Parathyroid adenoma (tissue), 2 donors: ENCODE measurements at regions not wholly inside any gene's neighbourhood (a gene's known extent, or its start where the extent isn't known, plus 50 kb on each side); places are given as distances from the start of the nearest gene placed in this dataset.

Source experiments
- H2AFZ ChIP-seq: fragments of 300-600 bp; sonication (generic); one replicate; pipeline ENCODE4 v1.7.0; 2017; ENCODE audit warnings: antibody characterized with exemption, mild to moderate bottlenecking
- H3K27ac ChIP-seq: fragments of 300-600 bp; sonication (generic); one replicate; pipeline ENCODE4 v1.7.0; 2017
- H3K27me3 ChIP-seq: fragments of 300-600 bp; sonication (generic); one replicate; pipeline ENCODE4 v1.7.0; 2017; ENCODE audit warnings: low read length; ENCODE audit not compliant: control insufficient read depth, insufficient read depth
- H3K36me3 ChIP-seq: fragments of 300-600 bp; sonication (generic); one replicate; pipeline ENCODE4 v1.7.0; 2017; ENCODE audit warnings: low read length; ENCODE audit not compliant: control insufficient read depth, insufficient read depth
- H3K4me1 ChIP-seq: fragments of 300-600 bp; sonication (generic); one replicate; pipeline ENCODE4 v1.7.0; 2017; ENCODE audit warnings: control low read depth
- H3K4me2 ChIP-seq: fragments of 300-600 bp; sonication (generic); one replicate; pipeline ENCODE4 v1.7.0; 2017; ENCODE audit warnings: low read length
- H3K4me3 ChIP-seq: fragments of 300-600 bp; sonication (generic); one replicate; pipeline ENCODE4 v1.7.0; 2017; ENCODE audit warnings: low read depth, low read length
- H3K79me2 ChIP-seq: fragments of 300-600 bp; sonication (generic); one replicate; pipeline ENCODE4 v1.7.0; 2017; ENCODE audit warnings: control low read depth
- H3K9ac ChIP-seq: fragments of 300-600 bp; sonication (generic); one replicate; pipeline ENCODE4 v1.7.0; 2017; ENCODE audit warnings: mild to moderate bottlenecking
- H3K9me3 ChIP-seq: fragments of 300-600 bp; sonication (generic); one replicate; pipeline ENCODE4 v1.7.0; 2017; ENCODE audit warnings: low read length; ENCODE audit not compliant: control insufficient read depth
- CTCF ChIP-seq: fragments of 300-600 bp; sonication (generic); IDR thresholded peaks from one replicate; pipeline ENCODE4 v1.7.0; 2017; ENCODE audit warnings: antibody characterized with exemption, mild to moderate bottlenecking
- donor health status: primary hyperparathyroidism.

- no peaks in the 10 kb centered on the region for H3K4me1 ChIP-seq
- no peak overlapping the region for H3K9ac ChIP-seq
- no peak for TF ChIP-seq CTCF
- H3K27ac ChIP-seq: no peak overlapping the region
- no peak overlapping the region for H2AFZ ChIP-seq
- H3K27me3 ChIP-seq: no peaks in the 10 kb centered on the region
- H3K9me3 ChIP-seq: no peaks in the 10 kb centered on the region
- H3K79me2 ChIP-seq: no peaks in the 10 kb centered on the region
- no peak overlapping the region for H3K4me2 ChIP-seq
- no peaks in the 10 kb centered on the region for H3K36me3 ChIP-seq
- no peak overlapping the region for H3K4me3 ChIP-seq
Observed at GRCh38 chr13:22201375-22201925, 530.6 kb downstream of the FGF9 start.

GRCh38 chr13:22210134-22210930, 539.5 kb downstream of the FGF9 start:
- Histone ChIP-seq H3K4me2 (no peak overlapping the region), H2AFZ (no peak overlapping the region), H3K27me3 (no peaks in the 10 kb centered on the region), H3K4me3 (no peak overlapping the region), H3K4me1 (no peaks in the 10 kb centered on the region), H3K79me2 (no peaks in the 10 kb centered on the region), H3K36me3 (no peaks in the 10 kb centered on the region), H3K27ac (no peak overlapping the region), H3K9ac (no peak overlapping the region), H3K9me3 (no peaks in the 10 kb centered on the region)
- TF ChIP-seq CTCF: no peak

- Histone ChIP-seq H3K36me3 (no peaks in the 10 kb centered on the region), H3K4me2 (no peak overlapping the region), H3K27me3 (no peaks in the 10 kb centered on the region), H3K4me1 (no peaks in the 10 kb centered on the region), H3K9me3 (no peaks in the 10 kb centered on the region), H3K4me3 (no peak overlapping the region), H3K9ac (no peak overlapping the region), H2AFZ (no peak overlapping the region), H3K79me2 (no peaks in the 10 kb centered on the region), H3K27ac (no peak overlapping the region)
- no peak for TF ChIP-seq CTCF
Observed at GRCh38 chr13:22211876-22212275, 541.0 kb downstream of the FGF9 start.

GRCh38 chr13:22212576-22212975, 541.7 kb downstream of the FGF9 start:
- no peak overlapping the region for H3K4me2 ChIP-seq
- no peak for TF ChIP-seq CTCF
- no peak overlapping the region for H2AFZ ChIP-seq
- no peaks in the 10 kb centered on the region for H3K4me1 ChIP-seq
- no peak overlapping the region for H3K27ac ChIP-seq
- no peak overlapping the region for H3K9ac ChIP-seq
- no peaks in the 10 kb centered on the region for H3K79me2 ChIP-seq
- H3K4me3 ChIP-seq: no peak overlapping the region
- no peaks in the 10 kb centered on the region for H3K27me3 ChIP-seq
- H3K9me3 ChIP-seq: no peaks in the 10 kb centered on the region
- no peaks in the 10 kb centered on the region for H3K36me3 ChIP-seq

GRCh38 chr13:22214184-22214583, 543.3 kb downstream of the FGF9 start:
- Histone ChIP-seq H3K27ac (no peak overlapping the region), H3K9me3 (no peaks in the 10 kb centered on the region), H2AFZ (no peak overlapping the region), H3K36me3 (no peaks in the 10 kb centered on the region), H3K4me3 (no peak overlapping the region), H3K27me3 (no peaks in the 10 kb centered on the region), H3K9ac (no peak overlapping the region), H3K4me2 (no peak overlapping the region), H3K79me2 (no peaks in the 10 kb centered on the region), H3K4me1 (peaks cover 3% of the 10 kb centered on the region)
- TF ChIP-seq CTCF: no peak
